K562 (cell line): ENCODE measurements at regions not wholly inside any gene's neighbourhood (a gene's known extent, or its start where the extent isn't known, plus 50 kb on each side); places are given as distances from the start of the nearest gene placed in this dataset.

Source experiments
- ATAC-seq: fragments of 200-7000 bp; cut with Tn5 transposase; 3 replicates; pipeline ENCODE4 v1.9.1; 2020; ENCODE audit warnings: moderate library complexity
- BruUV-seq: library from RNA; stranded (reverse); fragments of 400-500 nt; replicated peaks from 2 replicates; lab custom pipeline; 2021; lab: Mats Ljungman, UMichigan
- CTCF ChIA-PET: fragments of 300-600 bp; formaldehyde crosslinking; extraction: SDS; loops from one replicate; lab custom pipeline; 2021; ENCODE audit warnings: low intra/inter-chr PET ratio; lab: Yijun Ruan, JAX
- POLR2A ChIA-PET: fragments of 300-600, 350-650 bp; sonication (Branson Sonifier 250); formaldehyde crosslinking; extraction: SDS; loops from one replicate; lab custom pipeline; 2021; ENCODE audit warnings: antibody characterized with exemption, inconsistent platforms; lab: Yijun Ruan, JAX
- DNase-seq, 4 experiments: peaks; one replicate each; pipeline versions ENCODE4 v3.0.0 to v3.0.0-alpha.2; 2011 to 2018; ENCODE audit warnings: low spot score in 3 of 4, mixed read lengths in 3 of 4; ENCODE audit errors: extremely low read depth in 1 of 4
- FAIRE-seq: peaks from 2 replicates; lab custom pipeline; 2011; peaks lifted over from hg19 to GRCh38; lab: Jason Lieb, UNC
- H2AFZ ChIP-seq: 2 replicates; pipeline ENCODE4 v1.6.0; 2011; ENCODE audit warnings: low read depth, low read length, control low read depth, inconsistent platforms
- H3K27ac ChIP-seq: fragments of 200-600 bp; 3 replicates; pipeline ENCODE4 v1.8.0; 2011; ENCODE audit warnings: low read depth, mild to moderate bottlenecking, control low read depth, inconsistent platforms, low read length, moderate library complexity, mixed read lengths; ENCODE audit errors: extremely low read depth
- H3K27me3 ChIP-seq, 2 experiments: fragments of 300-600 bp in 1 of 2; 2 replicates in 1 of 2; 3 replicates in 1 of 2; pipeline versions ENCODE4 v1.6.0 to v1.8.0; 2011; ENCODE audit warnings: inconsistent platforms in 2 of 2, low read length in 2 of 2, mild to moderate bottlenecking in 1 of 2, mixed read lengths in 1 of 2, moderate library complexity in 1 of 2; ENCODE audit not compliant: control insufficient read depth in 2 of 2, insufficient read depth in 2 of 2
- H3K36me3 ChIP-seq: fragments of 300-600 bp; 3 replicates; pipeline ENCODE4 v1.8.0; 2011; ENCODE audit warnings: mild to moderate bottlenecking, low read length, inconsistent platforms; ENCODE audit not compliant: control insufficient read depth, insufficient read depth
- H3K4me1 ChIP-seq, 2 experiments: fragments of 200-600 bp in 1 of 2; replicated peaks in 1 of 2; 2 replicates in 1 of 2; 3 replicates in 1 of 2; pipeline versions ENCODE4 v1.5.1 to v1.8.0; 2011; ENCODE audit warnings: inconsistent platforms in 2 of 2, low read length in 2 of 2, mild to moderate bottlenecking in 1 of 2, mixed read lengths in 1 of 2, moderate library complexity in 1 of 2; ENCODE audit not compliant: control insufficient read depth in 2 of 2, insufficient read depth in 2 of 2
- H3K4me2 ChIP-seq: 2 replicates; pipeline ENCODE4 v1.6.1; 2011; ENCODE audit warnings: low read length, control low read depth, inconsistent platforms, mixed read lengths; ENCODE audit not compliant: insufficient read depth
- H3K4me3 ChIP-seq: fragments of 200-600 bp; sonication (generic), shearing (Covaris generic); 2 replicates; pipeline ENCODE4 v1.5.1; 2016; ENCODE audit warnings: control low read depth, inconsistent platforms
- H3K79me2 ChIP-seq: fragments of 200-600 bp; 3 replicates; pipeline ENCODE4 v1.8.0; 2011; ENCODE audit warnings: low read length, inconsistent platforms; ENCODE audit not compliant: control insufficient read depth, insufficient read depth
- H3K9ac ChIP-seq, 2 experiments: 2 replicates each; pipeline versions ENCODE4 v1.6.0 to v1.6.1; 2011; ENCODE audit warnings: low read depth in 2 of 2, low read length in 2 of 2, control low read depth in 1 of 2, inconsistent platforms in 1 of 2, mild to moderate bottlenecking in 1 of 2, mixed read lengths in 1 of 2; ENCODE audit not compliant: insufficient read depth in 1 of 2
- H3K9me1 ChIP-seq: one replicate; pipeline ENCODE4 v1.6.0; 2011; ENCODE audit warnings: inconsistent platforms, mild to moderate bottlenecking, low read length, moderate library complexity; ENCODE audit not compliant: control insufficient read depth, insufficient read depth
- H3K9me3 ChIP-seq: replicated peaks from 2 replicates; pipeline ENCODE4 v1.5.1; 2011; ENCODE audit warnings: low read depth, low read length, inconsistent platforms; ENCODE audit not compliant: control insufficient read depth, insufficient read depth
- H4K20me1 ChIP-seq: replicated peaks from 2 replicates; pipeline ENCODE4 v1.6.1; 2011; ENCODE audit warnings: low read length, inconsistent platforms, mixed read lengths; ENCODE audit not compliant: control insufficient read depth, insufficient read depth
- CCNT2 ChIP-seq: IDR thresholded peaks from 2 replicates; pipeline ENCODE4 v1.6.1; 2011; ENCODE audit warnings: borderline replicate concordance, low read depth, mild to moderate bottlenecking, moderate library complexity, mixed read lengths, low read length; ENCODE audit not compliant: insufficient read length; ENCODE audit errors: extremely low read depth
- DIDO1 ChIP-seq: fragments of 450-650 bp; IDR thresholded peaks from 2 replicates; pipeline ENCODE4 v1.6.1; 2016; ENCODE audit warnings: low read depth, missing biosample characterization, missing genetic modification characterization
- FOXJ2 ChIP-seq: fragments of 200-800 bp; sonication (Bioruptor generic); IDR thresholded peaks from 2 replicates; pipeline ENCODE4 v1.6.1; 2016; ENCODE audit warnings: missing genetic modification characterization, missing compliant biosample characterization
- MIER1 ChIP-seq: fragments of 450-650 bp; IDR thresholded peaks from 2 replicates; pipeline ENCODE4 v1.6.1; 2016; ENCODE audit warnings: antibody characterized with exemption, mild to moderate bottlenecking, low read depth
- RFX1 ChIP-seq: fragments of 450-650 bp; IDR thresholded peaks from 2 replicates; pipeline ENCODE4 v1.6.1; 2016; ENCODE audit warnings: mild to moderate bottlenecking, moderate library complexity
- ZC3H4 ChIP-seq: sonication (generic); formaldehyde crosslinking; IDR thresholded peaks from 2 replicates; pipeline ENCODE4 v1.9.0; 2021; ENCODE audit warnings: missing genetic modification reagents, borderline replicate concordance
- ZFPM2 ChIP-seq: fragments of 250-450 bp; sonication (Bioruptor Pico); IDR thresholded peaks from 2 replicates; pipeline ENCODE4 v1.5.1; 2022; ENCODE audit warnings: mild to moderate bottlenecking
- ZNF239 ChIP-seq: fragments of 250-450 bp; sonication (Bioruptor Pico); IDR thresholded peaks from 2 replicates; pipeline ENCODE4 v1.4.0; 2020; ENCODE audit warnings: mild to moderate bottlenecking
- WGBS: fragments of 100-300 bp; shearing (Covaris generic); methylation state at CpG from one replicate; pipeline ENCODE4 v1.1.6; 2016; ENCODE audit warnings: low coverage, mixed read lengths; ENCODE audit not compliant: insufficient coverage; ENCODE audit errors: missing lambda C conversion rate; 5-methylcytosine and 5-hydroxymethylcytosine counted together
- in situ Hi-C: fragments of 300-500 bp; cut with MboI; formaldehyde crosslinking; loops from 4 replicates; pipeline ENCODE4 v1.15.0; 2018; ENCODE audit warnings: inconsistent platforms, mixed read lengths
- intact Hi-C: fragments of 100-400 bp; cut with micrococcal nuclease; formaldehyde crosslinking; loops from 2 replicates; pipeline ENCODE4 v1.14.2; 2022
- TF ChIP-seq, protein P1 (sequence below): sonication (generic); formaldehyde crosslinking; IDR thresholded peaks from 2 replicates; pipeline ENCODE4 v1.8.0; 2022; ENCODE audit warnings: missing genetic modification reagents, mild to moderate bottlenecking, borderline replicate concordance
- TF ChIP-seq, protein P2 (sequence below): sonication (generic); formaldehyde crosslinking; IDR thresholded peaks from 2 replicates; pipeline ENCODE4 v1.8.0; 2022; ENCODE audit warnings: mild to moderate bottlenecking, missing genetic modification reagents

DNA sequence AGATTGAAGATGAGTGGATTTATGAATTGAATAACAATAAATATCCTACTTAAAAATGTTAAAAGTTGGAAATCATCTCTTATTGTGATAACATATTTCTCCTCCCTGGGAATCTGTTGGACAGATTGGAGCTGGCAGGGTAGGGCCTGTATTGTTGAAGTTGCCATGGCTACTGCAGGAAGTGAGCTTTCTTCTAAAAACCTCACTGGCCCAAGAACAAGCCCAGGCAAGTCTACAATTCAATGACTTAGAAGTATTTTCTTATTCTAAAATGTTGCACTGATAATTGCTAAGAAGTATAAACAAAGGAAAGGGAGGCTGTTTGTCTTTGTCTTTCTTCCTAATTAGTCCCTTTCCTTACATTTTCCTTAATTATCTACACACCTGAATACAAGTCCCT is 112.1 kb downstream of the DLEU7 start:
- Histone ChIP-seq H3K9me1 (no peaks in the 10 kb centered on the region), H3K27ac (no peak overlapping the region), H3K4me2 (no peak overlapping the region), H3K27me3 (no peaks in the 10 kb centered on the region), H3K36me3 (no peaks in the 10 kb centered on the region), H3K9ac (no peak overlapping the region), H2AFZ (no peak overlapping the region), H3K79me2 (no peaks in the 10 kb centered on the region), H3K9me3 (no peaks in the 10 kb centered on the region), H3K4me1 (no peaks in the 10 kb centered on the region), H3K4me3 (no peak overlapping the region), H4K20me1 (no peaks in the 10 kb centered on the region)
- CTCF ChIA-PET: no interaction called here
- ATAC-seq: no peak
- TF ChIP-seq FOXJ2 (tag) (peak; percentile 61; the same call in 1 of the 2 replicates), RFX1 (peak; percentile 33; the same call in 1 of the 2 replicates), MIER1 (no peak)
- TF ChIP-seq, protein P1, sequence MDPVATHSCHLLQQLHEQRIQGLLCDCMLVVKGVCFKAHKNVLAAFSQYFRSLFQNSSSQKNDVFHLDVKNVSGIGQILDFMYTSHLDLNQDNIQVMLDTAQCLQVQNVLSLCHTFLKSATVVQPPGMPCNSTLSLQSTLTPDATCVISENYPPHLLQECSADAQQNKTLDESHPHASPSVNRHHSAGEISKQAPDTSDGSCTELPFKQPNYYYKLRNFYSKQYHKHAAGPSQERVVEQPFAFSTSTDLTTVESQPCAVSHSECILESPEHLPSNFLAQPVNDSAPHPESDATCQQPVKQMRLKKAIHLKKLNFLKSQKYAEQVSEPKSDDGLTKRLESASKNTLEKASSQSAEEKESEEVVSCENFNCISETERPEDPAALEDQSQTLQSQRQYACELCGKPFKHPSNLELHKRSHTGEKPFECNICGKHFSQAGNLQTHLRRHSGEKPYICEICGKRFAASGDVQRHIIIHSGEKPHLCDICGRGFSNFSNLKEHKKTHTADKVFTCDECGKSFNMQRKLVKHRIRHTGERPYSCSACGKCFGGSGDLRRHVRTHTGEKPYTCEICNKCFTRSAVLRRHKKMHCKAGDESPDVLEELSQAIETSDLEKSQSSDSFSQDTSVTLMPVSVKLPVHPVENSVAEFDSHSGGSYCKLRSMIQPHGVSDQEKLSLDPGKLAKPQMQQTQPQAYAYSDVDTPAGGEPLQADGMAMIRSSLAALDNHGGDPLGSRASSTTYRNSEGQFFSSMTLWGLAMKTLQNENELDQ (CRISPR knock-in tag): no peak
- no peak for FAIRE-seq
- BruUV-seq: no TSS peak
- in situ Hi-C loops (no loop called here), intact Hi-C loops (no loop called here)
- POLR2A ChIA-PET: no interaction called here
- DNase-seq: no peak

DNA sequence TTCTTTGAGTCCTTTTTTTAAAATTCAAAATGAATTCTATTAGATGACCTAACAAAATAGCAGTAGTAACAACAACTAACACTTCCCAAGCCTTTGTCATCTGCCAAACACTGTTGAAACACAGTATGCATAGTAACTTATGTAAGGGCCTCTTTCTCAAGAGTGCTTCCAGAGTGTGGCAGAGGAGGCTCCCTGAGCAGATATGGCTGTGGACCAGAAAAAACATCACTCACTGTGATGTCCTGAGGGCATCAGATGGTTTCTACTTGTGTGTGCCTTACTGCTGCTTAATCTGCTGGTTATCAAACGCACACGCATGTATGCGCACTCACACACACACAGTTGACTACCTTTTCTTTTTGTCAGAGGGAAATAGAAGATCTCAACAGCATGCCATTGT is 110.8 kb downstream of the DLEU7 start:
- FAIRE-seq: no peak
- no peaks in the 10 kb centered on the region for H3K36me3 ChIP-seq
- ChIA-PET CTCF (no interaction called here), POLR2A (no interaction called here)
- 51% methylated on average over 3 of the region's 3 CpGs for WGBS
- in situ Hi-C loops (no loop called here), intact Hi-C loops (no loop called here)
- no peak for ATAC-seq
- no peaks in the 10 kb centered on the region for H3K79me2 ChIP-seq
- H3K27me3 ChIP-seq: no peaks in the 10 kb centered on the region
- no peak overlapping the region for H3K9ac ChIP-seq
- H3K27ac ChIP-seq: no peak overlapping the region
- BruUV-seq: no TSS peak
- no peaks in the 10 kb centered on the region for H3K9me3 ChIP-seq
- no peaks in the 10 kb centered on the region for H4K20me1 ChIP-seq
- H3K4me1 ChIP-seq: no peaks in the 10 kb centered on the region
- no peak overlapping the region for H3K4me2 ChIP-seq
- H3K4me3 ChIP-seq: no peak overlapping the region
- no peak overlapping the region for H2AFZ ChIP-seq
- no peak for DNase-seq
- H3K9me1 ChIP-seq: no peaks in the 10 kb centered on the region
- TF ChIP-seq ZC3H4 (CRISPR knock-in tag) (no peak), ZNF239 (CRISPR knock-in tag) (no peak), DIDO1 (tag) (no peak), CCNT2 (no peak), ZFPM2 (CRISPR knock-in tag) (no peak)
- TF ChIP-seq, protein P2, sequence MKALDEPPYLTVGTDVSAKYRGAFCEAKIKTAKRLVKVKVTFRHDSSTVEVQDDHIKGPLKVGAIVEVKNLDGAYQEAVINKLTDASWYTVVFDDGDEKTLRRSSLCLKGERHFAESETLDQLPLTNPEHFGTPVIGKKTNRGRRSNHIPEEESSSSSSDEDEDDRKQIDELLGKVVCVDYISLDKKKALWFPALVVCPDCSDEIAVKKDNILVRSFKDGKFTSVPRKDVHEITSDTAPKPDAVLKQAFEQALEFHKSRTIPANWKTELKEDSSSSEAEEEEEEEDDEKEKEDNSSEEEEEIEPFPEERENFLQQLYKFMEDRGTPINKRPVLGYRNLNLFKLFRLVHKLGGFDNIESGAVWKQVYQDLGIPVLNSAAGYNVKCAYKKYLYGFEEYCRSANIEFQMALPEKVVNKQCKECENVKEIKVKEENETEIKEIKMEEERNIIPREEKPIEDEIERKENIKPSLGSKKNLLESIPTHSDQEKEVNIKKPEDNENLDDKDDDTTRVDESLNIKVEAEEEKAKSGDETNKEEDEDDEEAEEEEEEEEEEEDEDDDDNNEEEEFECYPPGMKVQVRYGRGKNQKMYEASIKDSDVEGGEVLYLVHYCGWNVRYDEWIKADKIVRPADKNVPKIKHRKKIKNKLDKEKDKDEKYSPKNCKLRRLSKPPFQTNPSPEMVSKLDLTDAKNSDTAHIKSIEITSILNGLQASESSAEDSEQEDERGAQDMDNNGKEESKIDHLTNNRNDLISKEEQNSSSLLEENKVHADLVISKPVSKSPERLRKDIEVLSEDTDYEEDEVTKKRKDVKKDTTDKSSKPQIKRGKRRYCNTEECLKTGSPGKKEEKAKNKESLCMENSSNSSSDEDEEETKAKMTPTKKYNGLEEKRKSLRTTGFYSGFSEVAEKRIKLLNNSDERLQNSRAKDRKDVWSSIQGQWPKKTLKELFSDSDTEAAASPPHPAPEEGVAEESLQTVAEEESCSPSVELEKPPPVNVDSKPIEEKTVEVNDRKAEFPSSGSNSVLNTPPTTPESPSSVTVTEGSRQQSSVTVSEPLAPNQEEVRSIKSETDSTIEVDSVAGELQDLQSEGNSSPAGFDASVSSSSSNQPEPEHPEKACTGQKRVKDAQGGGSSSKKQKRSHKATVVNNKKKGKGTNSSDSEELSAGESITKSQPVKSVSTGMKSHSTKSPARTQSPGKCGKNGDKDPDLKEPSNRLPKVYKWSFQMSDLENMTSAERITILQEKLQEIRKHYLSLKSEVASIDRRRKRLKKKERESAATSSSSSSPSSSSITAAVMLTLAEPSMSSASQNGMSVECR: no peak
